ENCODE measurements at regions not wholly inside any gene's neighbourhood (a gene's known extent, or its start where the extent isn't known, plus 50 kb on each side); places are given as distances from the start of the nearest gene placed in this dataset.
"Not testable (repeated sequence)": the region's sequence is repeated elsewhere in the genome, so short reads cannot be mapped to it uniquely, and the experiment has no call there.

DNA sequence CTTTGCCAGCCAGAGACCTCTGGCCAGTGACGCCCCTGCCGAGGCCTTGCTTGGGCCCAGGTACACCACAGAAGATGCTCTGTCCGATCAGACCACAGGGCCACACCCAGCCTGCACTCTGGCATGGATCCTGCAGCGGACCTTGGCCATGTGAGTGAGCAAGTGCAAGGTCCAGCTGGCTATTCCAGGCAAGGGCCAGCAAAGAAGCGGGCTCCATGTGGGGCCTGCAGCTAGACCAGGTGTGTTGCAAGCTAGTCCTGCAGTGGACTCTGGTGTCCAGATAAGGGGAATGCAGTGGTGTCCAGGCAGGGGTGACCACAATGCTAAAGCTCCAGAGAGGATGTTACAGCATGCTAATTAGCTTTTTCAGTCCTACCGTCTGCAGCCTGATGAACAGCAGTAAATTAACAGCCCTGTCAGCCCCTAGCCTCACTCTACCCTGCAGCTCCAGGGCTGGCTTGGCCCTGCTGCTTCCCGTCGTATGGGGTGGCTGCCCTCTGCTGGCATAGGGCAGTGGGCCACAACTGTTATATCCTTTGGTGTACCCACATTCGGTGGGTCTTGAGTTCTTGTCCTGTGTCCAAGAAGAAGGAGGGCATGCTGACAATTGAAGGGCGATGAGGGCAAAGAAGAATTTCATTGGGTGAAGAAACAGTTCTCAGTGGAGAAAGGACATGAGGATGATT lies 284.5 kb upstream of the POU5F2 start:
- no peak for DNase-seq (ENCODE audit: low spot score)

DNA sequence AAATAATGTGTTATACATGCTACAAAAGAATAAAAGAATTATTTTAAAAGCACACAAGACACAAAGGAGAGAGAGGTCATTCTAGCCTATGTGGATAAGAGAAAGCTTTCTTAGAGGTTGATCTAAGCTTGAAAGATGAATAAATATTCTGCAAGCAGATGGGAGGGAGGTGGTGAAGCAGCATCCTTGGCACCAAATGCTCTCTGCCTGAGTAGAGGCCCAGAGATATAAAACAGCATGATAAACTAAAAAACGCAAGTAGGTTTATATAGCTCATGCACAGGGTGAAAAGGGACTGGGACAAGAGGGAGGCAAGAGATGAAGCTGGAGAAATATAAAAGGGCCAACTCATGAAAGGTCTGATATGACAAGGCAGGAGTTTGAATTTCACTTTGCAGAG lies 283.2 kb upstream of the POU5F2 start:
- DNase-seq (ENCODE audit: low spot score): no peak

DNA sequence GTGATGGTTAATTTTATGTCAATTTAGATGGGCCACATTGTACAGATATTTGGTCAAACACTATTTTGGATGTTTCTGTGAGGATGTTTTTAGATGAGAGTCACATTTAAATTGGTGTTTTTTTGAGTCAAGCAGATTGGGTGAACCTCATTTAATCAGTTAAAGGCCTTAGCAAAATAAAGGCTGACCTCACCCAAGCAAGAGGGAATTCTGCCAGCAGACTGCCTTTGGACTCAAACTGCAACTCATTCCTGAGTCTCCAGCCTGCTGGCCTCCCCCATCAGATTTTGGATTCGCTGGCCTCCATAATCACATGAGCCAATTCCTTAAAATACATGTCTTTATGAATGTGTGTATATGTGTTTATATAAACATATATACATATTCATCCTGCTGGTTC lies 282.7 kb upstream of the POU5F2 start:
- no peak for DNase-seq (ENCODE audit: low spot score)

DNA sequence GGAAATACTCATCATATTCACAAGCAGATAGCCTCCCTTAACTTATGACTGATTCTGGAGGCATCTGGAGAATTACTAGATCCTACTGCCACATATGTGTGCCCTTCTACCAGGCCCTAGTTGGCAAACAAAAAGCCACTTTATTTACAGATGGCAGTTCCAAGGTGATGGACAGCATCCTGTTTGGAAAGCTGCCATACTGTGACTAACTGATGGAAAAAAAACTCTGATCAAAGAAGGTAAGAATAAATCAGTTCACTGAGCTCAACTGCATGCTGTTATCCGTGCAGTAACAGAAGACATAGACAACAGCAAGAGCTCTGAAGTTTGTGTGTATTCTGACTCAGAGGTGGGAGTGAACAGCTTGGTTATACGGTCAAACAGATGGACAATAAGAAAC lies 279.8 kb upstream of the POU5F2 start:
- DNase-seq (ENCODE audit: low spot score): peak; percentile 16

DNA sequence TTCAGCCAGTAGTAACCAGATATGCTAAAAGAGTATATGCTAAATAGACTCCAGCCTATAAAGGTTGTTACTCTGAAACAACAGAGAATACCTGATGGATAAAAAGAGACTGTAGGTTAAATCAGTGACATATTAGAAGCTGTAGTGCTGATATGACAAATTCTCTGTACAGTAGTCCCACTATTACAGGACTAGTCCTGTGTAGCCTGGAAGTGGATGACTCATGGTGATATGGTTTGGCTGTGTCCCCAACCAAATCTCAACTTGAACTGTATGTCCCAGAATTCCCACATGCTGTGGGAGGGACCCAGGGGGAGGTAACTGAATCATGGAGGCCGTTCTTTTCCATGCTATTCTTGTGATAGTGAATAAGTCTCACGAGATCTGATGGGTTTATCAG lies 276.2 kb upstream of the POU5F2 start:
- DNase-seq (ENCODE audit: low spot score): peak; percentile 6

DNA sequence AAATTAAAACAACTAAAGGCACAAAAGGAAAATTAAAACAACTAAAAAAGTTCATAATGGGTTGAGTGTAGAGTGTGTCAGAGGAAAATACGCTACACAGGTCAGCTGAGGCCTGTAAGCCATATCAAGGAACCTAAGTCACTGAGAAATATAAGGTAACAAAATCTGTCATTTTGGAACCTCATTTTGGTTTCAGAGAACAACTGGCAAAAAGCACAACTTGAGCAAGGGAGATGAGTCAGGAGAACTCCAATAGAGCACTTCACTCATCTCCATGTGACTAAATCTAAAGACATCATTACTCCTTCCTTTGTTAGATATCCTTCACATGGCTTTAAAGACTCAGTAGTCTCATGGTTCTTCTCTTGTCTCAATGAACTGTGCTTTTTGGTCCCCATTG lies 269.4 kb upstream of the POU5F2 start:
- no peak for DNase-seq (ENCODE audit: low spot score)

DNA sequence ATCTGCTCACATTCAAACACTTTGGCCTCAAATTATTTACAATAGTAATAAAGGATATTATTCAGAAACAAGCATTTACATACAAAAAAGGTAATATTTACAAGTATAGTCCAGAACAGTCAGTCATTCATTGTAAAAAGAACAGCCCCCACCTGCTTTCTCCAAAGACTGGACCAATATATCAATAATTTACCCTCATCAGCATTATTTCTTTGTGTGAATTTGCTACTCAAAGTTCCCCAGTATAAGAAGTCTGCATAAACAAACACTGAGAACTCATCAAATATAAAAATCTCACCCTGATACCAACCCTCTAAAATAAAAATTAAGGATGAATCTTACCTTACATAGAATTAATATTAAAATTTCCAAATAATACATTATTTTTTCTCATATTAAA lies 267.8 kb upstream of the POU5F2 start:
- no peak for DNase-seq (ENCODE audit: low spot score)

DNA sequence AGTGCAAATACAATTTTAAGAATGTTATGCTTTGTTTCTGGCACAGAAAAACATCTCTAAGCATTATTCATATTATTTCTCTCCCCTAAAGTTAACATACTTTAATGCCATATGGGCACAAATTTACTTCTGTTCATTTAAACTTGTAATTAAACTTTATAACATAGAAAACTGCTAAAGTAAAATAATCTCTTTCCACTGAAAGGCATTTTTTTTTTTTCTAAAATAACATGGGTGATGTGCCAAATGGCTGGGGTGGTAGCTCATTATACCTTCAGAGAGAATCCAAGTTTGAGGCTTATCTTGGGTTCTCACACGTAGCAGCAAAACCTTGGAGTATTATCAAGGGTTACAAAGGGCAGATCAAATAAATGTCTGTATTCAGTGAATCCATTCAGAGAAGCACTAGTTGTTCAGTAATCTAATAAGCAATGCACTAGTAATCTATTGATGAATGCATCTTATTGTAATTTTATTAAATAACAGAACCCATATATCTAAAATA lies 257.6 kb upstream of the POU5F2 start:
- DNase-seq (ENCODE audit: low spot score): no peak

DNA sequence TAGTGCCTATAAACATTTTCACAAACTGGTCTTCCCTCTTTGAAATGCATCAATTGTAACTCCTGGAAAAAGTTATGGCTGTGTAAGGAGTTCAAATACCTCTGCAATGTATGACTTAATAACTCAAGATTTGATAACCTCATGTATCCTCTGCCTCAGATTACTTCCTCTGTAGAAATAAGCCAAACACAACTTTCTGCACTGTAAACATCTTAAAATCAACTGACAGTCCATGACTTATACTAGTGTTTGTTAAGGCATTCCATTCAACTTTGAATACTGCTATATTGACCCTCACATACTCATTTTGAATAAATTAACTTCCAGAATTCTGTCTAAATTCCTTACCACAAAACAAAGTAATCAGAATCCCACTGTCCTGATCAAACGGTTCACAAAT lies 256.2 kb upstream of the POU5F2 start:
- no peak for DNase-seq (ENCODE audit: low spot score)

DNA sequence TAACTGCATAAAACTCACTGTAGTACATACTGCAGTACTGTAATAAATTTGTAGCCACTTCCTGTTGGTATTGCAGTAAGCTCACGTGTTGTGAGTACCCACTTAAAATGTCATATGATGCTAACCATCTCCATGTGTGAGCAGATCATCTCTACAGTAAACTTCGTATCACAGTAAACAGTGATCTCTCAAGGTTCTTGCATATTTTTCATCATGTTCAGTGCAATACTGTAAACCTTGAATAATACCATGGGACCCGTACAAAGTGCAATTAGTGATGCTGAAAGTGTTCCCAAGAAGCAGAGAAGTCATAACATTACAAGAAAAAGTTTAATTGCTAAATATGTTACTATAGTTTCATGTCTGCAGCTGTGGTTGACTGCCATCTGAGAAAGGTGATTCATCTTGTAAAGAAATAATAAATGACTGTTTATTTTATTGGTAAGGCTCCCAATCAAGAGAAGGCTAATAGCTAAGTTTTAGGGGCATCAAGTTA lies 253.8 kb upstream of the POU5F2 start:
- DNase-seq (ENCODE audit: low spot score): peak; percentile 7

DNA sequence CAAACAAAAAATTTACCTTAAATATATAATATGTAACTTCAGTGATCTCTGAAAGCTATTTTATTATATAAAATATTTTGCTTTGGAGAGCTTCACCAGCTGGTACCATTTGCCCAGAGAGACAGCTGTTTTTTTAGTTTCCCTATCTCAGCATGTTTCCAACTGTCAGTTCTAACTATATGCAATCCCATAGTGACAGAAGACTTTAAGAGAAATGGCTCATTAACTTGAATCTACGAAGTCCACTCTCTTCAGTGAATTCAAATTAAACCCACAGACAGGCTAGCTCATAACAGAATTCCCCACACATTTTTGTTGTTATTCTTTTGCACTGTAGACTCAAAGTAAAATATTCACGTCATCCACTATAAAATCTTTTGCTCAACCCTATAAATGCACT lies 251.8 kb upstream of the POU5F2 start:
- no peak for DNase-seq (ENCODE audit: low spot score)

DNA sequence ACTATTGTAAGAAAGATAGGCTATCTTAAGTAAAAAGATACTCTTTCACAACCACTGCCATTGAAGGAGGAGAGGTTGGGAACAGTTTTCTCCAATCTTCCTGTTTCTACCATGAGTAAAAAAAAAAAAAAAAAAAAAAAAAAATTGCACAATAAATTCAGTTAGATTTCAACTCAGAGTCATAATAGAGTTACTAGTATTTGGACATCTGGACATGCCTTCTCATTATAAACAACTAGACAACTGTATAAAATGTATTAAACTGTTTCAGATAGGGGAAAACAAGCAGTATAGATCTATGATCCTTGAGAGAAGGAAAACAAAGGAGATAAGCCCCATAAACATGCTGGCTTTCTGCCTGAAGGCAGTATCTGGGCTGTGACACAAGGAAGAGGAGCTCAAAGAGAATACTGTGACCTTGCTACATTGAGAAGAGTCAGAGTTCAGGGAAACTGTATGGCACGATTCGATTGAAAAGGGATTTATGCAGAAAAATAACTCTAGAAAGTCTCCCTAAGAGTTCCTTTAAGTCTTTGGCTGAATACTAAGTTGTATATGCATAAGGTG lies 249.2 kb upstream of the POU5F2 start:
- DNase-seq (ENCODE audit: low spot score): no peak

DNA sequence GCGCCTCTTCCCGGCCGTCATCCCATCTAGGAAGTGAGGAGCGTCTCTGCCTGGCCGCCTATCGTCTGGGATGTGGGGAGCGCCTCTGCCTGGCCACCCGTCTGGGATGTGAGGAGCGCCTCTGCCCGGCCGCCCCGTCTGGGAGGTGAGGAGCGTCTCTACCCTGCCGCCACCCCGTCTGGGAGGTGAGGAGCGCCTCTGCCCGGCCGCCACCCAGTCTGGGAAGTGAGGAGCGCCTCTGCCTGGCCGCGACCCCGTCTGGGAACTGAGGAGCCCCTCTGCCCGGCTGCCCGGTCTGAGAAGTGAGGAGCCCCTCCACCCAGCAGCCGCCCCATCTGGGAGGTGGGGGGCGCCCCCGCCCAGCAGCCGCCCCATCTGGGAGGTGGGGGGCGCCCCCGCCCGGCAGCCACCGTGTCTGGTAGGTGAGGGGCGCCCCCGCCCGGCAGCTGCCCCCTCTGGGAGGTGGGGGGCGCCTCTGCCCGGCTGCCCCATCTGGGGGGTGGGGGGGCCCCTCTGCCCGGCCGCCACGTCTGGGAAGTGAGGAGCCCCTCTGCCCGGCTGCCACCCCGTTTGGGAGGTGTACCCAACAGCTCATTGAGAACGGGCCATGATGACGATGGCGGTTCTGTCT lies 244.7 kb upstream of the POU5F2 start:
- not testable (repeated sequence) for DNase-seq (ENCODE audit: low spot score)

DNA sequence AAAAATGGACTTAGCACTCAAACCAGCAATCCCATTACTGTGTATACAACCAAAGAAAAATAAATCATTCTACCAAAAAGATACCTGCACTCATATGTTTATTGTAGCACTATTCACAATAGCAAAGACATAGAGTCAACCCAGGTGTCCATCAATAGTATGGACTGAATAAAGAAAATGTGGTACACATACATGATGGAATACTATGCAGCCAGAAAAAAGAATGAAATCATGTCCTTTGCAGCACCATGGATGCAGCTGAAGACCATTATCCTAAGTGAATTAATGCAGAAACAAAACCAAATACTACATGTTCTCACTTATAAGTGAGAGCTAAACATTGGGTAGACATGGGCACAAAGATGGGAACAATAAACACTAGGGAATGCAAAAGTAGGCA lies 236.8 kb upstream of the POU5F2 start:
- no peak for DNase-seq (ENCODE audit: low spot score)

DNA sequence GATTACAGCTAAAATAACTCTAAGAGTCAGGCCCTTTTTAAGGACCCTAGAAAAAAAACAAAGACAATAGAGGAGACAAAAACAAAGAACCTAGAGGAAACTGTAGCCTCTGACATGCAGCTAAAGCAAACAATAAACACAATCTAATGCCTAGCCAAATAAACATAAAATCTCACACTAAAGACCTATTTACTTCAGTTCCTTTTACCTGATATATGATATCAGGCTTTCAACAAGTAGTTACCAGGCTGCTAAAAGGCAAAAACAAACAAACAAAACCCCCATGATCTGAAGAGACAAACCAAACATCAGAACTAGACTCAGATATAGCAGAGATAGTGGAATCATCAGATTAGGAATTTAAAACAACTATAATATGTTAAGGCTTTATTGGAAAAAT lies 226.5 kb upstream of the POU5F2 start:
- DNase-seq (ENCODE audit: low spot score): no peak

DNA sequence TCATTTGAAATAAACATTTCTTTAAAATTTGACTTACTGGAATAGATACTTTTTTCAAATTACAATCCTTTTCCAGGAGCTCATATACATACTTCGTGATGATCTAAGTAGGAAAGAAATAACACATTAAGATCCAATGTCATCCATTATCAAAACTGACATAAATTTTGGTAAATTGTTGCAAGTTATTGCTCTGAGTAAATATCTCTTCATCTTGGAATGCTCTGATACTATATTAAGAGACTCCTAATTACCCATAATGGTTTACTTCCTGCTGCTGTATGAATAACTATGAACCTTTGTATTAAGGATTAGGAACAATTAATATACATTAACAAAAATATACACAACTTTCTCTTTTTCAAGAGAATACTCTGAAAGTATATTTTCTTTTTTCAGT lies 223.0 kb upstream of the POU5F2 start:
- no peak for DNase-seq (ENCODE audit: low spot score)

DNA sequence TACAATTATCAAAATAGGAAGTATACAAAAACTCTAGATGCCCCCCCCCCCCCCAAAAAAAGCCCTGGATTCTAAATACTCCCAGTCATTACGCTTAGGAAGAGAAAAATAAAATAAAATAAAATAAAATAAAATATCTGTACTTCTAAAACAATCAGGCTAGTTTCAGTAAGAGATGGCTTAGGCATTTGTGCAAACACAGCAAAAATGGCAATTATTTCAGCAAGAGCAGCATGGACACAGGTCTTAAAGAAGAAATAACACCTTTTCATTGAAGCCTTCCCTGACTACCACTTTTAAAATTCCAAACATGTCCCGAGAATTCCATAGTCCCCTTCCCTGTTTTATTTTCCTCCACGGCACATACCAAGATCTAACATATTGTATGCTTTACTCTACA lies 218.6 kb upstream of the POU5F2 start:
- DNase-seq (ENCODE audit: low spot score): no peak

DNA sequence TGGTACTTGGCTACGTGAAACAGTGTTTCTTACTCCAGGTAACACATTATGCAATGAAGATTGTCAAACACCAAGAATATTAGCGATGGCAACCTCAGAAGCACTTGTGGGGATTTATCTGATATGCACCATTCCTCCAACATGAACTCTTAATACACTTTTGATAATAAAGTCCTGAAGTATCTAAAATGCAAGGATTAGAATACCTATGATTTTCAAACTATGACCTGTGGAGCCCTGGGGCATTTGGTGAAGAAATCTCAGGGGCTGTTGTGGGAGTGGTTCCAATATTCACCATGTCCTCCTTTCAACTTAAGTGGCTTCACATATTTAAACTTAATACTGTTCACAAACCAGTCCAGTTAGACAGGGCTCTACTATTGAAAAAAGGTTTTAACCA lies 214.6 kb upstream of the POU5F2 start:
- no peak for DNase-seq (ENCODE audit: low spot score)

DNA sequence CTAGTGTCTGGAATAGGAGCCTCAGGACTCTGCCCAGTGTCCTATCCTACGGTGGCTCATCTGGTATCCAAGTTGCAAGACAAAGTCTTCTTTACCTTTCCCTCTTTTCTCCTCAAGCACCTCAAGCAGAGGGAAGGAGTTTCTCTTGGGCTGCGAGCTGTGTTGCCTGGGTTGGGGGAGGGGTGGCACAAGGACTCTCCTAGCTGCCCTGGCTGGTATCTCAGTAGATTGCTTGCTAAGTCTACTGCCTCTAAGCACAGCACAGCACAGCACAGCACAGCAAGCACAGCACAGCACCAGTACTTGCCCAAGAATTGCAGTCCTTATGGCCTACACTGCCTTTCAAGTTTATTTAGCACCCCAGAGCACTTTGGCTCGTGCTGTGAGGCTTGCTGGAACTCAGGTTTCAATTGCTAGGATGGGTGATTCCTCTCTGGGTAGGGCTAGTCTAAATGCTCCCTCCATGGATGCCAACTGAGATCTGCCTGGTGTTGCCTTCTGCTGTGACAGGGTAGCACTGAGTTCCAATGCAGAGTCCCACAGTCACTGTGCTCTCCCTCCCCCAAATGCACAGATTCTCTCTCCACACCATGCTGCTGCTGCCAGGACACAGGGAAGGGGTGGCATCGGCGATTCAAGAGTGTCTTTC lies 213.1 kb upstream of the POU5F2 start:
- DNase-seq (ENCODE audit: low spot score): no peak

DNA sequence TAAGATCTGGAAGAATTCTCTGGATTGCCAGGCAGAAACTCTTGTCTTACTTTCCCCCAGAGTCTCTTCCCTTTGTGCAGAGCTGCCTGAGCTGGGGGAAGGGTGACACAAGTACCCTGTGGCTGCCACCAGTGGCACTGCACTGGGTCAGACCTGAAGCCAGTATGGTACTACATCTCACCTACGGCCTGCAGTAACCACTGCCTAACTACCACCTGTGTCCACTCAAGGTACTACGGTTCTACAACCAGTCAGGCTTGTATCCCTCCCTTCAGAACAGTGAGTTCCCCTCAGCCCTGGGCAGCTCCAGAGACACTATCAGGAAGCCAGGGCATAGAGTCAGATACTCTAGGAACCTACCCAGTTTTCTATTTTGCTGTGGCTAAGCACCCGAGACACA lies 212.0 kb upstream of the POU5F2 start:
- DNase-seq (ENCODE audit: low spot score): no peak

DNA sequence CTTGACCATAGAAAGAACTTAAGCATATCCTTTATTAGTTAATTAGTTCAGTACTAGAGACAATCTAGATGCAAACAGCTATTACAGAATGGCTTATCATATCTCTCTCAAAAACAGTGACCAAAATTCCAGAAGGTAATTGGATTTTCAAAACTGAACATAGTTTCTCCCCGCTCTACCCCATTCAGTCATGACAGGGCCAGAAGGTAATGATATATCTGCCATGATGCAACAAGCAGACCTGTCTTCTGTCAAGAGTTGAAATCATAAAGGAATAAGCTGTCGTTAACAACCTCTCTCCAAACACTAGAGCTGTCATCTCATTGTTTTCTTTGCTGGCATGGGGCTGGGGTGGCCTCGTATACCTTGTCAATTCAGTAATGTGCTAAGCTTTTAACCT lies 200.5 kb upstream of the POU5F2 start:
- no peak for DNase-seq (ENCODE audit: low spot score)

DNA sequence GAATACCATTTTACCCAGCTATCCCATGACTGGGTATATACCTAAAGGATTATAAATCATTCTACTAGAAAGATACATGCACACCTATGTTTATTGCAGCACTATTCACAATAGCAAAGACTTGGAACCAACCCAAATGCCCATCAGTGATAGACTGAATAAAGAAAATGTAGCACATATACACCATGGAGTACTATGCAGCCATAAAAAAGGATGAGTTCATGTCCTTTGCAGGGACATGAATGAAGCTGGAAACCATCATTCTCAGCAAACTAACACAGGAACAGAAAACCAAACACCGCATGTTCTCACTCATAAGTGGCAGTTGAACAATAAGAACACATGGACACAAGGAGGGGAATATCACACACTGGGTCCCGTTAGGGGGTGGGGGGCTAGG lies 191.9 kb upstream of the POU5F2 start:
- not testable (repeated sequence) for DNase-seq (ENCODE audit: low spot score)

DNA sequence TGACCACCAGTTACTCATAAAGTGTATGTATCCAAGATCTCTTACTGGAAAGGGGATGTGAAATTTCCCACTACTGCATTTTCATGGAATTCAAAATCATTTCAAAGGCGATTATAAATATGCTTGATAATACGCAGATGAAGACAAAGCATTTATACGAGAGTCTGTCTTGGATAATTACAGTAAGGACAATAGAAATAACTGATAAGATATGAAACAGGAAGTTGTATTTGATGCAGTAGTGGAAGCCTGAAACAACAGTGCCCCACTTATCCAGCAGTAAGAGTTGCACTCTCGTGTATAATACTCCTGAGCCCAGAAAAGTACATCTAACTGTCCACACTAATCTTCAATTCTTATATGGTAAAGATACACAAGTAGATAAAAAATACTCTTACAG lies 188.7 kb upstream of the POU5F2 start:
- no peak for DNase-seq (ENCODE audit: low spot score)
